GM10266 (cell line): ENCODE measurements at regions not wholly inside any gene's neighbourhood (a gene's known extent, or its start where the extent isn't known, plus 50 kb on each side); places are given as distances from the start of the nearest gene placed in this dataset.

Source experiments
- DNase-seq: peaks from one replicate; pipeline ENCODE4 v3.0.0; 2012; ENCODE audit errors: extremely low spot score
- TF ChIP-seq, protein P1 (sequence below): IDR thresholded peaks from 2 replicates; pipeline ENCODE4 v1.5.1; 2012; ENCODE audit warnings: mild to moderate bottlenecking, low read depth; ENCODE audit not compliant: control insufficient read depth, insufficient read depth; ENCODE audit errors: missing control alignments

DNA sequence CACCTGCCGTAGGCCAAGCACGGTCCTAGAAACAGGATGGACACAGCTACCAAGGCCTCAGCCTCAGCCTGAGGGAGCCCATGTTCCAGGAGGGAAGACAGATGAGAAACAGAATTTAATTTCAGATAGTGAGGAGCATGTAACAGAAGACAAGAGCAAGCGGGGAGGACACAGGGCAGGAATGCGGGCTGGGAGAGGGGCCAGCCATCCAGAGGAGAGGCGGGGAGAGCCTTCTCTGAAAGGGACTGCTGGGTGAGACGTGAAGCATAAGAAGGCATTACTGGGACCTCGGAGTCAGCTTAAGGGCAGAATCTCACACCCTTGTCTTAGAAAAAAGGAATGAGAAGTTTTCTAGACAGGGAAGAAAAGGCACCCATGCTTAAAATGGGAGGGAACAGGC is 271.7 kb upstream of the NSMCE3 start:
- DNase-seq: no peak
- TF ChIP-seq, protein P1, sequence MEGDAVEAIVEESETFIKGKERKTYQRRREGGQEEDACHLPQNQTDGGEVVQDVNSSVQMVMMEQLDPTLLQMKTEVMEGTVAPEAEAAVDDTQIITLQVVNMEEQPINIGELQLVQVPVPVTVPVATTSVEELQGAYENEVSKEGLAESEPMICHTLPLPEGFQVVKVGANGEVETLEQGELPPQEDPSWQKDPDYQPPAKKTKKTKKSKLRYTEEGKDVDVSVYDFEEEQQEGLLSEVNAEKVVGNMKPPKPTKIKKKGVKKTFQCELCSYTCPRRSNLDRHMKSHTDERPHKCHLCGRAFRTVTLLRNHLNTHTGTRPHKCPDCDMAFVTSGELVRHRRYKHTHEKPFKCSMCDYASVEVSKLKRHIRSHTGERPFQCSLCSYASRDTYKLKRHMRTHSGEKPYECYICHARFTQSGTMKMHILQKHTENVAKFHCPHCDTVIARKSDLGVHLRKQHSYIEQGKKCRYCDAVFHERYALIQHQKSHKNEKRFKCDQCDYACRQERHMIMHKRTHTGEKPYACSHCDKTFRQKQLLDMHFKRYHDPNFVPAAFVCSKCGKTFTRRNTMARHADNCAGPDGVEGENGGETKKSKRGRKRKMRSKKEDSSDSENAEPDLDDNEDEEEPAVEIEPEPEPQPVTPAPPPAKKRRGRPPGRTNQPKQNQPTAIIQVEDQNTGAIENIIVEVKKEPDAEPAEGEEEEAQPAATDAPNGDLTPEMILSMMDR: no peak

DNA sequence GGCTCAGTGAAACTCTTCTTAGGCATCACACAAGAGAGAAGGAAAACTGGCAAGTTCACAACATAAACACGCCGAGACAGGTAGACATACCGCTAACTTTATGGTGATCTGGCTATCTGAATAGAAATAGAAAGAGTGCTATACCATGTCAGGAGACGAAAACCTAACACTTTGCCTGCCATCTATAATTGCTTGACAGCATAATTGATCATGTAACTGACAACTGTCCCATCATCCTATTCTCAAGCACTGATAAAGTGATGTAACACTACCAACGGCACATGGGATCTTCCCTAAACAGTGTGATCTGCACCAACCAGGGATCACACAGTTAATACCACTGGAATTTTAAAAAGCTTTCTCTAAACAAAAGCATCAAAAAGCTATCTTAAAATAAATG is 270.9 kb upstream of the NSMCE3 start:
- no peak for DNase-seq
- TF ChIP-seq, protein P1: no peak

DNA sequence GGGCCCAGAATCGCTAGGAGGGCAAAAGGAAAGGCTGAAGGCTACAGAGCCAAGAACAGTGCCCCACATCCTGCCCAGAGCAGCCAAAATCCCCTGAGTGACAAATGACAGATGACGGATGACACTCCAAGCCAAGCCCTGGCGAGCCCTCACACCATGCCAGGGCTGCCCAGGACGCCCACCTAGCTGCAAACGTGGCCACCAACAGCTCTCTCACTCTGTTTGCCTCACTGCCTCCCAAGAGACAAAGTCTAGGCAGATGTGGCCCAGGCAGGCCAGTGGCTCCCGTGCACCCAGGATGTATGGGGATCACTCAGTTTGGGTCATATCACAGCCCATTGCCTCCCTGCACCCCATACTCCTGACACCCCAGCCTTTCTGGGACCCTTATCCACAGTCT is 270.1 kb upstream of the NSMCE3 start:
- TF ChIP-seq, protein P1: no peak
- no peak for DNase-seq

DNA sequence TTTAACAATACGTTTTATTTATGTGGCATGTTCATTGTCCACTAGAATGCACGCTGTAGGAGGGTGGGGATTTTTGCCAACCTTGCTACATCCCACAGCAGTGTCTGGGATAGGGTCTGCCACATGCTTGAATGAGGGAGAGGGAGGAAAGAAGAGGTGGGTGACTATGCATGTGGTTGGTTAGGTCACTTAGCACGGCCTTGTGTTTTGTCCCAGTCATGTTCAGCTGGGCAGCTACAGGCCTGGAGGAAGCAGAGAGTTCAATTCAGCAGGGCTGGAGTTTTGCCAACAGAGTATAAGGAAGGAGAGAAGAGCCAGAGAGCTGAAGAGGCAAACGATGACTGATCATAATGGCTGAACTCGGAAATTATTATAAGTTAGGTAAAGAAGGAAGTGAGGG is 268.4 kb upstream of the NSMCE3 start:
- no peak for DNase-seq
- TF ChIP-seq, protein P1: no peak

DNA sequence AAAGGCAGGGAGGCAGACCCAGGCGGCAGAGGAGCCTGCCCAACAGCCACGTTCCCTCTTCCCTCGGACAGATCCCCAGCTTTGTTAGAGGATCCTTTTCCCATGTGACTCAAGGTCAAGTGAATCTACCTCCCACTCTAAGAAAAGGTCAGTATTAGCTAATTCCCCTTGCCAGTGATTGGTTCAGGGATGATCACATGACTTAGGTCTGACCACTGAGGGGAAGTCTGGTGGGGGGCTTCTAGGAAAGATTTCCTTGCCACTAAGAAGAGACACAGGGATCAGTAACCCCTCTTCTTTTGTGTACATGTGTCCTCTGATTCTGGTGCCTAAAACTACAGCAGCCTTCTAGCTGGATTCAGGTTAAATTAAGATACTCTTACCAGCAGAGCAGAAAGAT is 266.3 kb upstream of the NSMCE3 start:
- DNase-seq: no peak
- TF ChIP-seq, protein P1: no peak

DNA sequence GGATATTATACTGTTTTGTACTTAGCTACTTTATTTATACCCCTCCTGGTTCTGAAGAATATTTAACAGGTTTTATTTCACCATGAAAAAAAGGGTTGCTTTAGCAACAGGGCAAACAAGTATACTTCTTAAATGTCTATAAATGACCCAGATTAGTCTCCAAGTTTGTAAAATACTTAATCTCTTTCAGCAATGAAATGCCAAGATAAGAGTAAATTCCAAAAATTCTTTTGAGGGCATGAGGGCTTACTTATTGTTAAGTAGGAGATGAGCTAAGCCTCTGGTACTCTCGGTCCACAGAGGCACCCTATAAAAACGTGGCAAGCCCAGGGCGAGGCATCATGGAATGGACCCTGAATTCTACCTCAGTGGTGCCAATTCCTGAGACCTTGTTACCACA is 264.8 kb upstream of the NSMCE3 start:
- no peak for DNase-seq
- TF ChIP-seq, protein P1: no peak

DNA sequence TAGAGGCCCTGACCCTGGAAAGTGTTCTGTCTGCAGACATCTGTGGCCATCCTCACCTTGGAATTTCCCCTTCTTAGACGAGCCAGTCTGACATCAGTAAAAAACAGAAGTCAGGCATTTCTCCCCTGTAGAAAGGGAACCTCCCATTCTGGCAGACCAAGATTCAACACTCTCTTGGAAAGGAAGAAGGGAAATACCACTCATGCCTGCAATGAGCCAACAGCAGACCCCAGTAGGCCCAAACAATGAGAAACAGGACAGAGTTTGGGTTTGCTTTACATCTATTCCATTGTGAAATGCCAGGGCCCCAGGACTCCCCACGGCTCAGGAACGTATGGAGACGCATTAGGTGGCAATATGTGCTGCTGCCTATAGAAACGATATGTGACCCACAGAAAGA is 264.0 kb upstream of the NSMCE3 start:
- DNase-seq: no peak
- TF ChIP-seq, protein P1: no peak
